Ovary (tissue), 7 donors: ENCODE measurements at regions not wholly inside any gene's neighbourhood (a gene's known extent, or its start where the extent isn't known, plus 50 kb on each side); places are given as distances from the start of the nearest gene placed in this dataset.

Experiments
- DNase-seq, 5 donors: peaks; one replicate each; pipeline ENCODE4 v3.0.0-alpha.2; 2019 to 2020
- H3K27ac ChIP-seq, 2 donors: fragments of 200-600 bp; one replicate each; pipeline versions ENCODE4 v1.5.1 to v1.8.0; 2019 to 2022
- H3K27me3 ChIP-seq: fragments of 200-600 bp; one replicate; pipeline ENCODE4 v1.8.0; 2022
- H3K36me3 ChIP-seq: fragments of 200-600 bp; sonication (generic); one replicate; pipeline ENCODE4 v1.5.1; 2019
- H3K4me1 ChIP-seq: one replicate; pipeline ENCODE4 v1.8.1; 2013; ENCODE audit warnings: mild to moderate bottlenecking, moderate library complexity; ENCODE audit not compliant: insufficient read depth
- H3K4me3 ChIP-seq: fragments of 200-600 bp; sonication (generic); one replicate; pipeline ENCODE4 v1.5.1; 2017
- H3K9me3 ChIP-seq, 2 donors: fragments of 200-600 bp in 1 of 2; sonication (generic) in 1 of 2; one replicate each; pipeline versions ENCODE4 v1.5.1 to v1.8.1; 2013 to 2019; ENCODE audit warnings: mild to moderate bottlenecking in 1 of 2, moderate library complexity in 1 of 2
- EP300 ChIP-seq: sonication (generic); formaldehyde crosslinking; IDR thresholded peaks from one replicate; pipeline ENCODE4 v1.6.1; 2017; ENCODE audit warnings: antibody characterized with exemption
- POLR2A ChIP-seq: fragments of 450-650 bp; IDR thresholded peaks from one replicate; pipeline ENCODE4 v1.6.1; 2017; ENCODE audit warnings: antibody characterized with exemption, mild to moderate bottlenecking, moderate library complexity
- WGBS, 3 donors: extraction: QIAGEN DNeasy Blood & Tissue Kit in 1 of 3; methylation state at CpG; one replicate each; pipeline versions ENCODE4 v1.1.5 to v1.1.7; 2013 to 2017; 5-methylcytosine and 5-hydroxymethylcytosine counted together
- intact Hi-C, 4 donors: fragments of 100-400 bp; cut with DNase I; formaldehyde crosslinking; loops; one replicate each; pipeline versions ENCODE4 v1.11.0 to v1.15.1; 2022 to 2023
- TF ChIP-seq, protein P1 (sequence below), 3 donors: fragments of 450-650 bp in 2 of 3; fragments of 200-600 bp in 1 of 3; IDR thresholded peaks; one replicate each; pipeline versions ENCODE4 v1.5.1 to v1.8.0; 2016 to 2022; ENCODE audit warnings: antibody characterized with exemption in 3 of 3, mild to moderate bottlenecking in 1 of 3
- donor health status: DM: no; HTN: no; CAD: no; lungs with moderate emphysema.
- donor health status: DM: no; HTN: no; CAD: no.
- donor health status: Bipolar disorder and iron deficiency.
- donor health status: DM: no; HTN: no; CAD: no.
- donor health status: DM: yes; HTN: yes; CAD: no.

DNA sequence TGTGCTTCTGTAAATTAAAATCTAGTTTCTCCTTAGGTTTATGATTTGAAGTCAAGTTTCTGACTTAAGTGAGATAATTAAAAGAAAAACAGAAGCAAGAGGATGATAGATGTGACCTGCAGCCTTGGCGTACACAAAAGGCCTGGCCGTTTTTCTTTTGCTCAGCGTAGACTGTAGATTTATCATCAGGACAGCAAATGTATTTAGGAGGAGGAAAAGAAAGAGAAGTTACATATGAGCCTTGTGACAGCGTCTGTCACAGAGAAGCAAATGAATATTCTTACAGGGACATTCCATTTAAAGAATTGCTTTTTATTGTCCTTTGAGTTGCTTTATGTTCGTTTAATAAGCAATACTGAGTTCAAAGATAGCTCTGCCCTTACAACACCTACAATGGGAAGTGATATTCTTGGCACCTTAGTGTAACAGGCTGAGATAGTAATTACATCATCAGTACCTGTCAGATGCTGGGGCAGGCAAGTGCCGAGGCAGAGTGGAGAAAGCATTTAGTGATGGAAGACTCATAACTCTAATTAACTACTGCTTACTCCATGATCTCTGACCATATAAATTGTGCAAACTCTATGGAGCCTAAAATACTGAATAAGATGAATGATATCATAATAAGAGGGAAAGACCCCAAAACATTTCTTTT, 311.5 kb downstream of the MFSD1 start:
- no peak for DNase-seq
- TF ChIP-seq EP300 (no peak), POLR2A (no peak)
- TF ChIP-seq, protein P1, sequence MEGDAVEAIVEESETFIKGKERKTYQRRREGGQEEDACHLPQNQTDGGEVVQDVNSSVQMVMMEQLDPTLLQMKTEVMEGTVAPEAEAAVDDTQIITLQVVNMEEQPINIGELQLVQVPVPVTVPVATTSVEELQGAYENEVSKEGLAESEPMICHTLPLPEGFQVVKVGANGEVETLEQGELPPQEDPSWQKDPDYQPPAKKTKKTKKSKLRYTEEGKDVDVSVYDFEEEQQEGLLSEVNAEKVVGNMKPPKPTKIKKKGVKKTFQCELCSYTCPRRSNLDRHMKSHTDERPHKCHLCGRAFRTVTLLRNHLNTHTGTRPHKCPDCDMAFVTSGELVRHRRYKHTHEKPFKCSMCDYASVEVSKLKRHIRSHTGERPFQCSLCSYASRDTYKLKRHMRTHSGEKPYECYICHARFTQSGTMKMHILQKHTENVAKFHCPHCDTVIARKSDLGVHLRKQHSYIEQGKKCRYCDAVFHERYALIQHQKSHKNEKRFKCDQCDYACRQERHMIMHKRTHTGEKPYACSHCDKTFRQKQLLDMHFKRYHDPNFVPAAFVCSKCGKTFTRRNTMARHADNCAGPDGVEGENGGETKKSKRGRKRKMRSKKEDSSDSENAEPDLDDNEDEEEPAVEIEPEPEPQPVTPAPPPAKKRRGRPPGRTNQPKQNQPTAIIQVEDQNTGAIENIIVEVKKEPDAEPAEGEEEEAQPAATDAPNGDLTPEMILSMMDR (IDR thresholded peaks at IDR 0.05) = no peak
- Histone ChIP-seq H3K27ac (no peak overlapping the region), H3K4me3 (no peak overlapping the region), H3K27me3 (no peaks in the 10 kb centered on the region), H3K9me3 (no peaks in the 10 kb centered on the region), H3K36me3 (no peaks in the 10 kb centered on the region), H3K4me1 (no peaks in the 10 kb centered on the region)
- intact Hi-C loops = no loop called here
- 34 to 47% (median 37%) methylated on average over 6 of the region's 6 CpGs for WGBS, 3 donors

DNA sequence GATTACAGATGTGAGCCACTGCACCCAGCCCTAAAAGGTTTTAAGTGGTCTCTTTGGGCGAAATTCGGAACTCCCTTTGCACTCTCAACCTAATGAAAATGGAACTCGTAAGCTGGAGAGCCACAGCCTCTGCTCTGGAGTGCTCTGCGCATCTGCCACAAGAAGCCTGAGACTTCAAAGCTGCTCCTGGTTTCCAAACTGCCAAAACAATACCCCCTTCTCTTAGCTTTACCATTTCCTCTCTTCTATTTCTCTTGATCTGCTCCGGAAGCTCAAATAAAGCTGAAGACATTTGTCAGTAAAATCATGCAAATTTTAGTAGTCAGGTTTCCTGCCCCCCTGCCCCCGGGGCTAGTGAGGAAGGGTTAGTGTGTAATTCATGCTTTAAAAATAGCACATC, 312.7 kb downstream of the MFSD1 start:
- Histone ChIP-seq H3K4me3 (no peak overlapping the region), H3K36me3 (no peaks in the 10 kb centered on the region), H3K27ac (no peak overlapping the region), H3K9me3 (no peaks in the 10 kb centered on the region), H3K27me3 (no peaks in the 10 kb centered on the region), H3K4me1 (no peaks in the 10 kb centered on the region)
- WGBS, 3 donors = 56 to 77% (median 68%) methylated on average over 6 of the region's 6 CpGs
- no peak for TF ChIP-seq POLR2A
- TF ChIP-seq EP300 = no peak
- TF ChIP-seq, protein P1 (IDR thresholded peaks at IDR 0.05) = no peak
- no peak for DNase-seq
- intact Hi-C loops = no loop called here

GRCh38 chr3:159123877-159124276, 322.0 kb downstream of the MFSD1 start:
- intact Hi-C loops = no loop called here
- 84 to 100% (median 100%) methylated on average over 1 of the region's 1 CpG for WGBS, 3 donors
- Histone ChIP-seq H3K9me3 (no peaks in the 10 kb centered on the region), H3K27me3 (no peaks in the 10 kb centered on the region), H3K4me1 (no peaks in the 10 kb centered on the region), H3K4me3 (no peak overlapping the region), H3K36me3 (no peaks in the 10 kb centered on the region), H3K27ac (no peak overlapping the region)
- DNase-seq = no peak
- TF ChIP-seq EP300 (no peak), POLR2A (no peak)
- TF ChIP-seq, protein P1 (IDR thresholded peaks at IDR 0.05) = no peak

DNA sequence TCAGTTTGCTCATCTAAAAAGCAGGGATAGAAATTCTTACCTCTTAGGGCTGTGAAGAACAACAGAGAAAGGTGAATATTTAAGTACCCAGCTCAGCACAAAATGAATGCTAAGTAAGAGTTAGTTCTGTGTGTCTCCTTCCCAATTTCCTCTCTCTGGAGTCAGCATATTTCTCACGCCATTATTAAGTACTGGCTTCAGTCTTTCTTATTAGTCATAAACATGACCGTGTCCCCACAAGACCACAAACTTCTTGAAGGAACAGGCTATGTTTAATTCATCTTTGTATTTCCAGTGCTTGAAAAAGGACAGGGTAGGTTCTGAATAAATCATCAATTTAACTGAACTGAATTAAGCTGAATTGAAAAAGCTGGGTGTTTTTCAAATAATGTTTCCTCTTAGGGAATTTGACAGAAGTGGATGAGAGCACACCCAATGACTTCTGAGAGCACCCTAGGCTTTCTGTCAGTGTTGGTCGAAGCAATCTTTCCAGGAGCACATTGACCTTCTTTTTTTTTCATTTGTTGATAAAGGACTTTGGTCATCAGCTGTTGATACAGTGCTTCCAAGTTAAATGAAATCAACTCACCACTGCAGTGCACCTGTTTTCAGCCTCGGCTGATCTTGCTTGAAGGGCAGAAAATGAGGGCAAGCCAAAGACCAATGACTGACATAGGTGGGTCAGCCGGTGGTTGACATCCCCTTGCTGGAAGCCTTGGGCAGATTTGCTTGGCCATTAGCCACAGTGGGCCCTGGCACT, 324.6 kb downstream of the MFSD1 start:
- DNase-seq = no peak
- H3K4me1 ChIP-seq = no peaks in the 10 kb centered on the region
- TF ChIP-seq, protein P1 (IDR thresholded peaks at IDR 0.05) = no peak
- no peak for TF ChIP-seq POLR2A
- H3K4me3 ChIP-seq = no peak overlapping the region
- intact Hi-C loops = no loop called here
- no peaks in the 10 kb centered on the region for H3K36me3 ChIP-seq
- WGBS, 3 donors = 59 to 63% (median 61%) methylated on average over 5 of the region's 5 CpGs
- no peaks in the 10 kb centered on the region for H3K9me3 ChIP-seq
- H3K27me3 ChIP-seq = no peaks in the 10 kb centered on the region
- H3K27ac ChIP-seq = no peak overlapping the region
